ENCODE measurements at regions not wholly inside any gene's neighbourhood (a gene's known extent, or its start where the extent isn't known, plus 50 kb on each side); places are given as distances from the start of the nearest gene placed in this dataset.
"Not testable (repeated sequence)": the region's sequence is repeated elsewhere in the genome, so short reads cannot be mapped to it uniquely, and the experiment has no call there.

- TF ChIP-seq POLR2AphosphoS5 (IDR thresholded peaks at IDR 0.05; ENCODE audit: low read length); POLR2A (IDR thresholded peaks at IDR 0.05; ENCODE audit: low read depth, low read length); CTCF (IDR thresholded peaks at IDR 0.05 in 2 of 3, conservative IDR thresholded peaks at IDR 0.05 in 1 of 3; ENCODE audit: control insufficient read depth in 2 of 3, extremely low read depth in 1 of 3, insufficient read depth in 1 of 3, low read depth in 3 of 3, low read length in 3 of 3): not testable (repeated sequence)
Observed at GRCh38 chr15:24107524-24107923, 420.4 kb upstream of the NDN start.

Data from GM12878 (cell line).